HG03571 (cell line): ENCODE measurements at regions not wholly inside any gene's neighbourhood (a gene's known extent, or its start where the extent isn't known, plus 50 kb on each side); places are given as distances from the start of the nearest gene placed in this dataset.

Source experiments
- ATAC-seq: cut with Tn5 transposase; IDR thresholded peaks from one replicate; pipeline ENCODE4 v1.9.1; 2021; ENCODE audit not compliant: unreplicated experiment

GRCh38 chr12:90017316-90017715 is 308.7 kb upstream of the ATP2B1 start:
- no peak for ATAC-seq

- no peak for ATAC-seq
Observed at GRCh38 chr12:90015228-90015627, 306.6 kb upstream of the ATP2B1 start.

GRCh38 chr12:90013409-90013808 is 304.8 kb upstream of the ATP2B1 start:
- no peak for ATAC-seq

GRCh38 chr12:90010089-90010488 is 301.5 kb upstream of the ATP2B1 start:
- no peak for ATAC-seq

GRCh38 chr12:90008277-90008676 is 299.6 kb upstream of the ATP2B1 start:
- ATAC-seq: no peak

- no peak for ATAC-seq
Observed at GRCh38 chr12:90004319-90005074, 295.9 kb upstream of the ATP2B1 start.

GRCh38 chr12:90003688-90004087 is 295.1 kb upstream of the ATP2B1 start:
- no peak for ATAC-seq

GRCh38 chr12:90000721-90001120 is 292.1 kb upstream of the ATP2B1 start:
- no peak for ATAC-seq

- ATAC-seq: no peak
Observed at GRCh38 chr12:89999699-90000505, 291.3 kb upstream of the ATP2B1 start.

- ATAC-seq: no peak
Observed at GRCh38 chr12:89995870-89996269, 287.2 kb upstream of the ATP2B1 start.

GRCh38 chr12:89994911-89995310 is 286.3 kb upstream of the ATP2B1 start:
- ATAC-seq: no peak

GRCh38 chr12:89993632-89994031 is 285.0 kb upstream of the ATP2B1 start:
- no peak for ATAC-seq

GRCh38 chr12:89992668-89993451 is 284.2 kb upstream of the ATP2B1 start:
- no peak for ATAC-seq

- ATAC-seq: no peak
Observed at GRCh38 chr12:89991807-89992590, 283.4 kb upstream of the ATP2B1 start.

- no peak for ATAC-seq
Observed at GRCh38 chr12:89988188-89988915, 279.7 kb upstream of the ATP2B1 start.

- no peak for ATAC-seq
Observed at GRCh38 chr12:89985935-89986334, 277.3 kb upstream of the ATP2B1 start.

- ATAC-seq: no peak
Observed at GRCh38 chr12:89984846-89985245, 276.2 kb upstream of the ATP2B1 start.

GRCh38 chr12:89983622-89984021 is 275.0 kb upstream of the ATP2B1 start:
- no peak for ATAC-seq

GRCh38 chr12:89980236-89980635 is 271.6 kb upstream of the ATP2B1 start:
- no peak for ATAC-seq
